GM19452 (cell line): ENCODE measurements at regions not wholly inside any gene's neighbourhood (a gene's known extent, or its start where the extent isn't known, plus 50 kb on each side); places are given as distances from the start of the nearest gene placed in this dataset.
"Not testable (repeated sequence)": the region's sequence is repeated elsewhere in the genome, so short reads cannot be mapped to it uniquely, and the experiment has no call there.

Source experiments
- ATAC-seq: cut with Tn5 transposase; IDR thresholded peaks from one replicate; pipeline ENCODE4 v1.9.1; 2021; ENCODE audit not compliant: unreplicated experiment

DNA sequence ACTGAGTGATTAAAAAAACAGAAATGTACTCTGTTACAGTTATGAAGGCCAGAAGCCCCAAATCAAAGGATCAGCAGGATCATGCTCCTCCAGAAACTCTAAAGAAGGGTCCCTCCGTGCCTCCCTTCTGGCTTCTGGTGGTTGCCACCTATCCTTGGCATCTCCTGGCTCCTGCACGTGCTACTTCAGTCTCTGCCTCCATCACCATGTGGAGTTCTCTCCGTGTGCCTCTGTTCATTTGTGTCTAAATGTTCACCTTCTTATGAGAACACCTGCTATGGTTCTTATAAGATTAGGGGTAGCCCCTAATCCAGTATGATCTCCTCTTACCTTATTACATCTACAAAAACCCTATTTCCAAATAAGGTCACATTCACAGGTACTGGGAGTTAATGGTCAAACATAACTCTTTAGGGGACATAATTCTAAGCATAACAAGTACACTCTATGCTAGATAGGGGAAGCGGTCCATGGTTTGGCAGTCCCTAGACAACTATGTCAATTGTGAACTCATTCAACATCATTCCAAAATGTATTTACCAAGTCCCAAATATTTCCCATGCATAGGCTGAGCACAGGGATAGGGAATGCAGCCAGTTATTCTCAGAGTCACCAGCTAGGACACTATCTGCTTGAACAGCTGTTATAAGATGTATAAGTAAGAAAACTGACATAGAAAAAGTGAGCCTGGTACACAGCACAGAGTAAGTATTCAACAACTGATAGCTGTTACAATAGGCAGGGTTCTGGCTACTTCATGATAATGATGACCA is 295.5 kb upstream of the BOD1L1 start:
- ATAC-seq, result no peak

DNA sequence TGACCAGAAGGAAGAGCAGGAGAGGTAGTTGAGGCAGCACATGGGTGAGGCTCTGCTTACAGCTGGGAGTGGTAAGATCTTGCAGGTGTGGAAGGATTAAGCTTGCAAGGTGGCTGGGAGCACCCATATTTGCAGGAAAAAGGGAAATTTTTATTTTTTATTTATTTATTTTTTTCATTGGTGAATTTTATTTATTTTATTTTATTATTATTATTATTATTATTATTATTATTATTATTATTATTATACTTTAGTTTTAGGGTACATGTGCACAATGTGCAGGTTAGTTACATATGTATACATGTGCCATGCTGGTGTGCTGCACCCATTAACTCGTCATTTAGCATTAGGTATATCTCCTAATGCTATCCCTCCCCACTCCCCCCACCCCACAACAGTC is 297.4 kb upstream of the BOD1L1 start:
- ATAC-seq, result not testable (repeated sequence)

GRCh38 chr4:13928214-13928613 is 300.7 kb upstream of the BOD1L1 start:
- no peak for ATAC-seq

- no peak for ATAC-seq
Observed at GRCh38 chr4:13930155-13930554, 302.6 kb upstream of the BOD1L1 start.

DNA sequence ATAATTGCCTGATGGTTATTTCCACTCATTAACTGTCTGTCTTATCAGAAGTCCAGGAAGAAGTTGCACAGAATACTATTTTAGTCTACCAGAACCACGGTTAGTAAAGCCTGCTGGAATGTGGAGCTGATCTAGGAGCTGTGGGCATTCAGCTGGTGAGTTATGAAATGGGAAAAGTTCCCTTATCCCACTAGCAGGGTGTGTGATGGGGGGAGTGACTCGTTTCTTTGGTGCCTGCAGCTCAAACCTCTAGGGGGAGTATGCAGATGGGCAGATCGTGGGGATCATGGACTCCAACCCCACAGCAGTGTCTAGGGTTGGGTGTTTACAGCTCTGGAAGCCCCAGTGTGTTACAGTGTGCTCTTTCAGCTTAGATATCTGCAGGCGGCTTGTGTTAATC is 305.7 kb upstream of the BOD1L1 start:
- ATAC-seq, result no peak

- ATAC-seq, result no peak
Observed at GRCh38 chr4:13938299-13938698, 310.8 kb upstream of the BOD1L1 start.

- ATAC-seq, result no peak
Observed at GRCh38 chr4:13940921-13941320, 313.4 kb upstream of the BOD1L1 start.

DNA sequence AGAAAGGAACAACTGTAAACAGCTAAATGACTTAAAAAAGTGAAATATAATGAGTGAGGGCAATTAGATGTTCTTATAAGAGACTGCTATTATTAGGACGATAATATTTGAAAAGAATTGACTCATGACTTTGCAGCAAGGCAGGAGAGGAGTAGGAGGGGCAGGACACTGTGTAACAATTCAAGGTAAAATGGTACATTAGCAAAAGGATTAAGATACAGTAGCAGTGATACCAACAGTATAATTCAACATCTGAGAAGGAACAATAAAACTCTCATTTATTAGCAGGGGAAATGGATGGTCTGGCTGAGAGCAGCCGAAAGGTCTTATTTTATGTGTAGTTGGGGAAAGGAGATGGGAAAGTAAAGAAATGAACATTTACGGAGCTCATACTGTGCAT is 315.5 kb upstream of the BOD1L1 start:
- no peak for ATAC-seq

DNA sequence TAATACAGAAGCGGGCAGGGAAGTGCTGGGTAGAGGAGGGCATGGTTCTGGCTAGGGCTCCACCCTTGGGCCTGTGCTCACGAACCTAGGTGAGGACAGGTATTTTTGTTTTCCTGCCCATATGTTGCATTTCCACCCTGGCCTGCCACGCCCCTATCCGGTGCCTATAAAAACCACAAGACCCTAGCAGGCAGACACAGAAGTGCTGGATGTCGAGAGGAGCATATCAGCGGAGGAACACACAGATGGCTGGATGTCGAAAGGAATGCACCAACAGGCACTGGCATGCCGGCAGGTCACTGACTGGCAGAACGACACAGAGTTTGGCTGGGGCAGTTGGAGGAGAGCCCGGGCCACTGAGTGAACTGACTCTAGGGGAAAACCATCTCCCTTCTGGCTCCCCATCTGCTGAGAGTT is 316.6 kb upstream of the BOD1L1 start:
- no peak for ATAC-seq

GRCh38 chr4:13947921-13948320 is 320.4 kb upstream of the BOD1L1 start:
- ATAC-seq, result no peak

DNA sequence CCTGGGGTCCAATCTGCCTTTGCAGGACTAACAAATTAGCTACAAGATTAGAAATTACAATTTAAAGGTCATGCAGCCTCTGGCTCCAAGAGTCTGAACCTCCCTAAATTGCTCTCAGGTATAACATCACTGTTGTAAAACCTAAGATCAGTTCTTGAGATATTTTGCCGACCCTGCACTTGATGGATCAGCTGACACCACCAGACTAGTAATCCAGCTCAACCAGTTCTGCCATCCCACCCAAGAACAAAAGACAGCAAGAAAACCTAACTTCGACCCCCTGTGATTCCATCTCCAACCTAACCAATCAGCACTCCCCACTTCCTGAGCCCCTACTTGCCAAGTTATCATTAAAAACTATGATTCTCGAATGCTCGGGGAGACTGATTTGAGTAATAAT is 323.0 kb upstream of the BOD1L1 start:
- no peak for ATAC-seq

DNA sequence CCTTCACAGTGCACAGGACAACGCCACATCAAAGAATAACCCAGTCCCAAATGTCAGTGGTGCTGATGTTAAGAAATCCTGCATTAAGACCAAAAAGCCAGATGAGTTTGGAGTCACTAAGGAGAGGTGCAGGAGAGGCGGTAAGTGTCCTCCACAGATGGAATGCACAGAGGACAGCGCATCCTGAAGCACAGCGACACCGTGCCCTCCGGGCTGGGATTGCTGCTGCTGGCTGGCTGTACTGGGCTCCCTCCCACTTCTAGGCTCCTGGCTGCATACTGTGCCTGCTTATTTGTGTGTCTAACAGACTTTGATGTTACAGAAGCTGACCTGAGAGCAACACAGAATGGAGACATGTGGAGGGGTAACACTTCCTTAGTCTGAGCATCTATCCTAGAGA is 325.6 kb upstream of the BOD1L1 start:
- no peak for ATAC-seq

DNA sequence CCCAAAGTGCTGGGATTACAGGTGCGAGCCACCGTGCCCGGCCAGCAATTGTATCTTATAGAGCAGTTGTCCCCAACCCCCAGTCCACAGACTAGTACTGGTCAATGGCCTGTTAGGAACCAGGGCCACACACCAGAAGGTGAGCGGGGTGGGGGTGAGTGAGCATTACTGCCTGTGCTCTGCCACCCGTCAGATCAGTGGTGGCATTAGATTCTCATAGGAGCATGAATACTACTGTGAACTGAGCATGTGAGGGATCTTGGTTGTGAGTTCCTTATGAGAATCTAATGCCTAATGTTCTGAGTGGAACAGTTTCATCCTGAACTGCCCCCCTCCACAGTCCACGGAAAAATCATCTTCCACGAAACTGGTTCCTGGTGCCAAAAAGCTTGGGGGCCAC is 328.0 kb upstream of the BOD1L1 start:
- ATAC-seq, result no peak

DNA sequence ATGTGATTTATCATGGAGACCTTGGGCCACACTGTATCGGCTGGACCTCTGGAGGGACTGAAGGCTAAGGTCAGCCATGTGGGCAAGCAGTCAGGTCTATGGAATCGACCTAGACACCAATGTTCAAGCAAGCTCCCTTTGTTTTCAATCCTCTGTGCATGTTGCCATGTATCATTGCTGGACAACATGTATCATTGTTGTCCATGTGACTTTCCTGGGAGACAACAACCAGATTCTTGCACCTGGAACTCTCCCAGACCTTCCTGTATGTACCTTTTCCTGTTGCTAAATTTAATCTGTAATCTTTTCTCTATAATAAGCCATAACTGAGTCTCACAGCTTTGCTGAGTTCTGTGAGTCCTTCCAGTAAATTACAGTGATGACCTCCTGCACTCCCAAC is 329.4 kb upstream of the BOD1L1 start:
- ATAC-seq, result no peak

GRCh38 chr4:13957871-13958270 is 330.3 kb upstream of the BOD1L1 start:
- no peak for ATAC-seq

DNA sequence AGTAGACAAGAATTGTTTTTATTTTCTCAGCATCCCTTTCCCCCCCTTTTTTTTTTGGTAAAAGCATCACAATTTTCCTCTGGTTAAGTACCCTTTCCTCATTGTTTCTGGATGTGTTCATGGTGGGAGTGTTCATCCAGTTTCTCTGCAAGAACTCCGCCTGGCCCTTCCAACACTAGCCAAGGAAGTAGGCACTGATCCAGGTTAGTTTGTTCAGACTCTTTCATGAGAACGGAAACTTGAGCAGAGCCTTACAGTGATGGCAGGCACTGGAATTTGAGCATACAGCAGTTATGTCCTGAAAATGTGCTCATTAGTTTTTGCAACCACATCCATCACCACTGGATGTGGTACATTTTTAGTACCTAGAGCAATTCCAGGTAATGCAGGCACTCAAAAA is 336.1 kb upstream of the BOD1L1 start:
- no peak for ATAC-seq

DNA sequence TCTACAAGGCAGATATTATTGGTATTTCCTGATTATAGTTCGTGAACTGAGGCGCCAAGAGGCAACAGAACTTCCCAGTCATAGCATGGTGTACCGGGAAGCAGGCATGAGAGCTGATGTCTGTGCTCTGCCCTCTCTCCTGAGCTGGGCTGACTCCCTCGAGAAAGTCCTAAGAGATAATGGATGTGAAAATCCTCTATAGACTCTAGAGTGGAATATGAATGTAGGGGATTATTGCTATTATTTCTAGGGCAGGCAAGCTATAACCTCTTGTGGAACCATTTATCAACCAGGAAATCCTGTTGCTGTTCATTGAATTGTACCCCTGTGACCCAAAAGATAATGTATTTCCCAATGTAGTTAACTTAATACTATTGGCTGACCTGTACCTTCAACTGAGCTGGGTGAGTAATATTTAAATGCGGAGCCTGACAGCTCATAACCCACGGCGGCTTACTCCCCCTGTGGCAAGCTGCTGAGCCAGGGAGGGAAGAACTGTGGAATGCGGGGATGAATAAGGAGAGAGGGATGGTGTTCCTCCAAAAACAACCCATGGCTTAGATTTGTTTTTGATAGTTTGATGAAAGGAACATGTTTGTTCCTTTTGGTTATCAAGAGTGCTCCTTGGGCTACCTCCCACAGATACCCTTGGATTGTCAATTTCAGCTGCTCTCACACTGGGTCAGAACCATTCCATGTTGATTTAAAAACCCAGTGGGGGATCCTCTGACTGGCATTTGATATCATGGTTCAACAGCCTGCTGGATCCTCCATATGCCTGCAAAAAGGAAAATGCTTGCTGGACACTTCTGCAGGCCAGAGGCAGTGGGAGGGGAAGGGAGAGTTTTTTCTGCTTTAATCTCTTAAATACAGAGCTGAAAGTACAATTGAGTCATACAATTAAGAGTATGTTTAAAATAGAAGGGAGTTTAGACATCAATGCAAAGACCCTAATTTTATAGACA is 339.0 kb upstream of the BOD1L1 start:
- ATAC-seq, result no peak

DNA sequence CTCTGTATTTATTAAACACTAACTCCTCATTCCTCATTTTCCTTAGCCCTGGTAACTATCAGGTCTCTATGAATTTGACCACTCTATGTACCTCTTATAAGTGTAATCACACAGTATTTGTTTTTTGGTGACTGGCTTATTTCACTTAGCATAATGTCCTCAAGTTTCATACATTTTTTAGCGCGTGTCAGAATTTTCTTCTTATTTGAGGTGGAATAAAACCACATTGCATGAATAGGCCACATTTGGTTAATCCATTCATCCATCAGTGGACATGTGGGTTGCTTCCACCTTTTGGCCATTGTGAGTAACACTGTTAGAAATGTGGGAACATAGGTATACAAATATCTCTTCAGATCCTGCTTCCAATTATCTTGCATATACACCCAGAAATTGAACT is 341.2 kb upstream of the BOD1L1 start:
- no peak for ATAC-seq

DNA sequence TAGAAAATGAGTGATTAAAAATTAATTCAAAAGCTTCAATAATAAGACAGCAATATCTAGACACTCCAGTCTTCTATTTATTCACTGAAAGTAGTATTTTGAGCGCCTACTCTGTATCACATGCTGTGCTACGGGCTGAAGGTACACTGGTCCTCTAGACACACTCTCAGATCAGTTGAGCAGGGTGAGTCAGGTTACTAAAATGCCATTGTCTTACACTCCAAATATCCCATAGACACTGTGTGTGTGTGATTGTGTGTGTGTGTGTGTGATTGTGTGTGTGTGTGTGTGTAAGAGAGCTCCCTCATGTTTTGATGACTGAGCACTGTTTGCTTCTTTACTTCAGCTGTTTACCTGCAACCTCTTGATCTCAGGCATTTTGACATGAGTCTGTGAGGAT is 342.8 kb upstream of the BOD1L1 start:
- no peak for ATAC-seq

DNA sequence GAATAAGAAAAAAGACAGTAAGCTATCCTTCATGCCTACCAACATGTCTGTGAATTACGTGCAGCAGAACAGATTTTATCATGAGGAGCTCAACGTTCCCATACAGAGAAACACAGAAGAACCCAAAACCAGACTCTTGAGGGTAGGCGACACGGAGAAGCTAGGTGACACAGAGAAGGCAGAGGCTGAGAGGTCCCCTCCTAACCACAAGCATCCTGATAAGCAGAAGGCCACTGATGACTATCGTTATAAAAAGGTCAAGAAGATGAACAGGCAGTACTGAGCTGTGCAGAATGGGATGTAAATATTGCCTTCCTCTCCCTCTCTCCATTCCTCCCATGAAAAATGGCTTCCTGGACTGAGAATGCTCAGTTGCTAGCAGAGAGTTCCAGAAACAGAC is 350.2 kb upstream of the BOD1L1 start:
- no peak for ATAC-seq

DNA sequence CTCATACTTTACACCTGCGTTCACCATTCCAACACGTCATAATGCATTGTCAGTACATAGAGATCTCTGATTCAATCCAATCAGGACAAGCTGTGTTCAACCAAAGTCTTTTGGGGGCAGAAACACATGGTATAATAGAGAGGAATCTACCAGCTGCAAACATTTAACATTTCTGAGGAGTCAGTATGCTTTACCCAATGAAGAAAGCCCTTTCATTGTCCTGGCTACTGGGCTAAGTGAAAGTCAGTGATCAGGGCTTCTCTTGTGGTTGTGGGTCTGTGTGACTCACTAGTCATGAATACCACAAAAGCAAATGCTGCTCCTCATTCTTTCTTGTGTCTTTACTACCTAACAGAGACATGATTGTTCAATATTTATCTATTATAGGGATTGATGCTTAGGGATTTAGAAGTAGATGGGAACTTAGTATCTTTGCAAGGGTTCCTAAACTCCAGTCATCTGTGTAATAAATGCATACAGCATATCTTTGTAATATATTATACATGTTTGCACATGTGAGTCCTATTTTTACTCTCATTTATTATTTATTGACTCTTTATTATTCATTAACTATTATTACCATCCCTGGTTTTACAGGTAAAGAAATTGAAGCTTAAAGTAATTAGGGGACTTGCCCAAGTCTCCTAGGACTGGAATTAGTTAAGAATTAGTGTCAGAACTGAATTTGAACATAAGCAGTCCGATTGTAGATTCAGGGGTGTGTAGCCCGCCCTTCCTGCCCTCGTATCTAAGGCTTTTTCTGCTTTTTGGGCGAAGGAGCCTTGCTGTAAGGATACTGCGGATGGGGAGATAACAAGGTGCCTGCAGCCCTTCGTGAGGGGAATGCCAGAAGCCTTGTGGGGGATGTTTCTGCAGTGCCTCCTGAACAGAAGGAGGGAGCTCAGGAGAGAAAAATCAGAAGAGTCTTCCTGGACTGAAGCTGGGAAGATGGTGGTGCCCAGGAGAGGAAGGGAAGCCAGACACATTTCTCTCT is 353.1 kb upstream of the BOD1L1 start:
- ATAC-seq, result peak; percentile 70
